PC-3 (cell line): ENCODE measurements at regions not wholly inside any gene's neighbourhood (a gene's known extent, or its start where the extent isn't known, plus 50 kb on each side); places are given as distances from the start of the nearest gene placed in this dataset.

Experiments
- ATAC-seq: fragments of 200-7000 bp; cut with Tn5 transposase; 2 replicates; pipeline ENCODE4 v1.9.1; 2020; ENCODE audit warnings: mild to moderate bottlenecking, moderate library complexity
- BruUV-seq: library from RNA; stranded (reverse); fragments of 400-500 nt; replicated peaks from 2 replicates; lab custom pipeline; 2021; lab: Mats Ljungman, UMichigan
- CTCF ChIA-PET: fragments of 300-600 bp; sonication (Branson Sonifier 250); formaldehyde crosslinking; loops from one replicate; lab custom pipeline; 2022; ENCODE audit warnings: antibody characterized with exemption; lab: Charles Lee
- POLR2A ChIA-PET: fragments of 300-600 bp; sonication (Branson Sonifier 250); formaldehyde crosslinking; loops from one replicate; lab custom pipeline; 2022; ENCODE audit warnings: antibody characterized with exemption; ENCODE audit not compliant: unreplicated experiment; lab: Charles Lee
- DNase-seq: peaks from one replicate; pipeline ENCODE4 v3.0.0-alpha.2; 2015
- H2AFZ ChIP-seq: fragments of 300-600 bp; sonication (generic); 2 replicates; pipeline ENCODE4 v1.6.0; 2016; ENCODE audit warnings: antibody characterized with exemption, low read length
- H3F3A ChIP-seq: fragments of 300-600 bp; sonication (generic); one replicate; pipeline ENCODE4 v1.6.0; 2017; ENCODE audit warnings: antibody characterized with exemption, low read length, control low read depth, mild to moderate bottlenecking; ENCODE audit not compliant: unreplicated experiment
- H3K27ac ChIP-seq: fragments of 300-600 bp; sonication (generic); 2 replicates; pipeline ENCODE4 v1.5.1; 2016; ENCODE audit warnings: mild to moderate bottlenecking, low read length
- H3K27me3 ChIP-seq: fragments of 300-600 bp; sonication (generic); 2 replicates; pipeline ENCODE4 v1.6.1; 2016; ENCODE audit warnings: low read length, mixed read lengths
- H3K36me3 ChIP-seq: fragments of 300-600 bp; sonication (generic); 2 replicates; pipeline ENCODE4 v1.6.1; 2016; ENCODE audit warnings: low read depth, mixed run types, low read length, mixed read lengths
- H3K4me1 ChIP-seq: fragments of 300-600 bp; sonication (generic); 2 replicates; pipeline ENCODE4 v1.5.1; 2016; ENCODE audit warnings: low read length; ENCODE audit not compliant: insufficient read depth
- H3K4me2 ChIP-seq: fragments of 300-600 bp; sonication (generic); 2 replicates; pipeline ENCODE4 v1.6.0; 2016; ENCODE audit warnings: low read length
- H3K4me3 ChIP-seq: fragments of 300-600 bp; sonication (generic); 2 replicates; pipeline ENCODE4 v1.5.1; 2016; ENCODE audit warnings: mild to moderate bottlenecking, low read length, mixed read lengths
- H3K79me2 ChIP-seq: fragments of 300-600 bp; sonication (generic); 2 replicates; pipeline ENCODE4 v1.6.1; 2017; ENCODE audit warnings: low read length, mixed read lengths
- H3K9ac ChIP-seq: fragments of 300-600 bp; sonication (generic); 2 replicates; pipeline ENCODE4 v1.6.0; 2016; ENCODE audit warnings: mild to moderate bottlenecking, low read length
- H3K9me2 ChIP-seq: fragments of 300-600 bp; sonication (generic); replicated peaks from 2 replicates; pipeline ENCODE4 v1.6.1; 2016; ENCODE audit warnings: mixed run types, low read length, mixed read lengths
- H3K9me3 ChIP-seq: fragments of 300-600 bp; sonication (generic); 2 replicates; pipeline ENCODE4 v1.6.1; 2016; ENCODE audit warnings: low read length, mixed read lengths
- H4K20me1 ChIP-seq: fragments of 300-600 bp; sonication (generic); 2 replicates; pipeline ENCODE4 v1.6.1; 2016; ENCODE audit warnings: low read length, mixed read lengths
- EZH2 ChIP-seq: fragments of 300-600 bp; sonication (generic); IDR thresholded peaks from one replicate; pipeline ENCODE4 v1.6.1; 2017; ENCODE audit warnings: antibody characterized with exemption, mild to moderate bottlenecking, low read length; ENCODE audit not compliant: unreplicated experiment
- EZH2phosphoT487 ChIP-seq: fragments of 300-600 bp; sonication (generic); IDR thresholded peaks from 2 replicates; pipeline ENCODE4 v1.6.1; 2018; ENCODE audit warnings: mild to moderate bottlenecking, antibody characterized with exemption, low read length, borderline replicate concordance
- intact Hi-C: fragments of 100-400 bp; cut with micrococcal nuclease; formaldehyde crosslinking; loops from 2 replicates; pipeline ENCODE4 v1.9.0; 2023
- TF ChIP-seq, protein P1 (sequence below): fragments of 300-600 bp; sonication (generic); conservative IDR thresholded peaks from 2 replicates; pipeline ENCODE4 v1.5.1; 2017; ENCODE audit warnings: antibody characterized with exemption, low read depth, mild to moderate bottlenecking, low read length

DNA sequence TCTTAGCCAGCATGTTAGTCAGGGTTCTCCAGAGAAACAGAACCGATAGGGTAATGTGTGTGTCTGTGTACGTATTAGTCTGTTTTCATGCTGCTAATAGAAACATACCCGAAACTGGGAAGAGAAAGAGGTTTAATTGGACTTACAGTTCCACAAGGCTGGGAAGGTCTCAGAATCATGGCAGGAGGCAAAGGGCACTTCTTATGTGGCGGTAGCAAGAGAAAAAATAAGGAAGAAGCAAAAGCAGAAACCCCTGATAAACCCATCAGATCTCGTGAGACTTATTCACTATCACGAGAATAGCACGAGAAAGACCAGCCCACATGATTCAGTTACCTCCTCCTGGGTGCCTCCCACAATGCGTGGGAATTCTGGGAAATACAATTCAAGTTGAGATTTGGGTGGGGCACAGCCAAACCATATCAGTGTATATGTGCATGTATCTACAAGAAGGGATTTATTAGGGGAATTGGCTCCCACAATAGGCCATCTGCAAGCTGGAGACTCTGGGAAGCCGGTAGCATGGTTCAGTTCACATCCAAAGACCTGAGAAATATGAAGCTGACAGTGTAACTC is 173.7 kb upstream of the NECTIN1 start:
- Histone ChIP-seq H3K36me3 (no peaks in the 10 kb centered on the region), H3K79me2 (no peaks in the 10 kb centered on the region), H3K9me3 (no peaks in the 10 kb centered on the region), H3K9ac (no peak overlapping the region), H3K27ac (no peak overlapping the region), H3K27me3 (peaks cover 94% of the 10 kb centered on the region), H2AFZ (no peak overlapping the region), H3K4me1 (no peaks in the 10 kb centered on the region), H3K4me3 (no peak overlapping the region), H3F3A (no peaks in the 10 kb centered on the region), H3K9me2 (no peaks in the 10 kb centered on the region), H4K20me1 (no peaks in the 10 kb centered on the region), H3K4me2 (no peak overlapping the region)
- ATAC-seq (no peak), DNase-seq (no peak)
- intact Hi-C loops, result no loop called here
- no TSS peak for BruUV-seq
- CTCF ChIA-PET, result no interaction called here
- TF ChIP-seq EZH2phosphoT487, result no peak
- TF ChIP-seq EZH2, result no peak
- TF ChIP-seq, protein P1, sequence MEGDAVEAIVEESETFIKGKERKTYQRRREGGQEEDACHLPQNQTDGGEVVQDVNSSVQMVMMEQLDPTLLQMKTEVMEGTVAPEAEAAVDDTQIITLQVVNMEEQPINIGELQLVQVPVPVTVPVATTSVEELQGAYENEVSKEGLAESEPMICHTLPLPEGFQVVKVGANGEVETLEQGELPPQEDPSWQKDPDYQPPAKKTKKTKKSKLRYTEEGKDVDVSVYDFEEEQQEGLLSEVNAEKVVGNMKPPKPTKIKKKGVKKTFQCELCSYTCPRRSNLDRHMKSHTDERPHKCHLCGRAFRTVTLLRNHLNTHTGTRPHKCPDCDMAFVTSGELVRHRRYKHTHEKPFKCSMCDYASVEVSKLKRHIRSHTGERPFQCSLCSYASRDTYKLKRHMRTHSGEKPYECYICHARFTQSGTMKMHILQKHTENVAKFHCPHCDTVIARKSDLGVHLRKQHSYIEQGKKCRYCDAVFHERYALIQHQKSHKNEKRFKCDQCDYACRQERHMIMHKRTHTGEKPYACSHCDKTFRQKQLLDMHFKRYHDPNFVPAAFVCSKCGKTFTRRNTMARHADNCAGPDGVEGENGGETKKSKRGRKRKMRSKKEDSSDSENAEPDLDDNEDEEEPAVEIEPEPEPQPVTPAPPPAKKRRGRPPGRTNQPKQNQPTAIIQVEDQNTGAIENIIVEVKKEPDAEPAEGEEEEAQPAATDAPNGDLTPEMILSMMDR, result no peak
- POLR2A ChIA-PET, result no interaction called here

DNA sequence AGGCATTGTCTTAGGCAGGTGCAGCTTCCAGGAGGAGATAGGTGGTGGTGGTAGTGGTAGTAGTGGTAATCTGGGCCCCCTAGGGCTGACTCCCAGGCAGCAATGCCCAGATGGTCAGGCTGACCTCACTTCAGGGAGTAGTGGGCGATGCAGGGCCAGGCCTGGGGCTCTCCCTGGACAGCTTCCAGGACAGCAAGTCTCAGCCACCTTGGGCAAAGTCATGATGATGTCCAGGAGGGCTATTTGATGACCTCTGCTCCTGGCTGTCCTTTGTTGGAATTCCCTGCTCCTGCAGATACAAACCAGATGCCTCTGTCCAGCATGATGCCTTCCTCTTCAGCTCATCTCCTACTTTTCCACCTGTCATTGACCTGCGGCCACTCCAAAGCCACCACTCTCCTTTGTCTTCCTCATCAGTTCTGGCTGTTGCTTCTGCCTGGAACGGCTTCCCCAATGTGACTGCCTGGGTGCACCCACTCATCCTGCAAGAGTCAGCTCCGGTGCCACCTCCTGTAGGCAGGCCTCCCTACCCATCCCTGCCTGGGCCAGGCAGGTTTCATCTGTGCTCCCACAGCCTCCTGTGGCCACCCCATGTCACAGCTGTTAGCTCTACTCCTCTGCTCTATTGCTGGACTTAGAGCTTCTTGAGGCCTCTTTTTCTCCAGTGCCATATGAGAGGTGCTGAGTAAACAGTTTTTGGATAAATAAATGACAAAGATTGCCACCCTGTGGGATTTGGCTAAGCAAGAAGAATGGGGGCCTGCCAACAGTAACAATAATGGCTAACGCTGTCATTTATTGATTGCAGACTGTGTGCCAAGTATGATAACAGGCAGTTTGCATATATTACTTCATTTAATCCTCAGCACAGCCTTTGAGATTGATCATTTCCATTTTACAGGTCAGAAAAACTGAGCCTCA is 172.9 kb upstream of the NECTIN1 start:
- no peaks in the 10 kb centered on the region for H3F3A ChIP-seq
- H3K79me2 ChIP-seq, result no peaks in the 10 kb centered on the region
- no peak overlapping the region for H3K27ac ChIP-seq
- peaks cover 94% of the 10 kb centered on the region for H3K27me3 ChIP-seq
- H4K20me1 ChIP-seq, result no peaks in the 10 kb centered on the region
- no peak for TF ChIP-seq EZH2
- TF ChIP-seq, protein P1, result no peak
- TF ChIP-seq EZH2phosphoT487, result no peak
- H3K4me3 ChIP-seq, result no peak overlapping the region
- H3K9me2 ChIP-seq, result no peaks in the 10 kb centered on the region
- POLR2A ChIA-PET, result no interaction called here
- no peaks in the 10 kb centered on the region for H3K4me1 ChIP-seq
- ATAC-seq, result no peak
- BruUV-seq, result no TSS peak
- CTCF ChIA-PET, result no interaction called here
- DNase-seq, result no peak
- no peaks in the 10 kb centered on the region for H3K36me3 ChIP-seq
- H2AFZ ChIP-seq, result no peak overlapping the region
- H3K9me3 ChIP-seq, result no peaks in the 10 kb centered on the region
- intact Hi-C loops, result no loop called here
- no peak overlapping the region for H3K9ac ChIP-seq
- H3K4me2 ChIP-seq, result no peak overlapping the region

DNA sequence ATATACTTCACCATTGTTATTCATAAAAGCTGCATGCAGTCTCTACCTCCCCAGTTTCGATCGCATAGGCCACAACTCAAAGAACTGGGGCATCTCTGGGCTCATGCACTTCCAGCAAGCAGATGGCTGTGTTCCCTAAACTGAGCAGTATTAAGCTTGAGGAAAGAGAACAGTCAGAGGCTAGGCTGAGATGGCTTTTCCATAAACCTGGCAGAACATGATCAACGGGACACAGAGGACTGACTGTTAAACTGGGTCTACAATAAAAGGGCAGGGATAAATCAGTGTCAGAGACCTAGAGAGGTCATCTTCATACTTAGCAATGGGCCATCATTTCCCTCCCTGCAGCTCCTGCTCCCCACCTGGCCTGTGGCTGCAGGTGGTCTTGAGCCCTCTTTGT is 171.0 kb upstream of the NECTIN1 start:
- H3K4me2 ChIP-seq, result no peak overlapping the region
- H3K4me1 ChIP-seq, result no peaks in the 10 kb centered on the region
- ATAC-seq (no peak), DNase-seq (no peak)
- H3F3A ChIP-seq, result no peaks in the 10 kb centered on the region
- ChIA-PET CTCF (no interaction called here), POLR2A (no interaction called here)
- no peaks in the 10 kb centered on the region for H3K9me2 ChIP-seq
- intact Hi-C loops, result no loop called here
- H3K9ac ChIP-seq, result no peak overlapping the region
- H3K4me3 ChIP-seq, result no peak overlapping the region
- BruUV-seq, result no TSS peak
- no peaks in the 10 kb centered on the region for H4K20me1 ChIP-seq
- peaks cover 93% of the 10 kb centered on the region for H3K27me3 ChIP-seq
- H3K27ac ChIP-seq, result no peak overlapping the region
- no peaks in the 10 kb centered on the region for H3K36me3 ChIP-seq
- H3K9me3 ChIP-seq, result no peaks in the 10 kb centered on the region
- TF ChIP-seq, protein P1, result no peak
- TF ChIP-seq EZH2 (no peak), EZH2phosphoT487 (no peak)
- no peaks in the 10 kb centered on the region for H3K79me2 ChIP-seq
- no peak overlapping the region for H2AFZ ChIP-seq
